Pulmonary artery endothelial cell (primary cell): ENCODE measurements at regions not wholly inside any gene's neighbourhood (a gene's known extent, or its start where the extent isn't known, plus 50 kb on each side); places are given as distances from the start of the nearest gene placed in this dataset.
A peak's percentile ranks its signal among the peaks of the same experiment; 100 is the strongest.

ENCODE experiments used
- DNase-seq: peaks from one replicate; pipeline ENCODE4 v3.0.0-alpha.2; 2011; ENCODE audit warnings: low read depth, low spot score

- no peak for DNase-seq
Observed at GRCh38 chr17:6215071-6216035, 145.2 kb downstream of the WSCD1 start.

DNA sequence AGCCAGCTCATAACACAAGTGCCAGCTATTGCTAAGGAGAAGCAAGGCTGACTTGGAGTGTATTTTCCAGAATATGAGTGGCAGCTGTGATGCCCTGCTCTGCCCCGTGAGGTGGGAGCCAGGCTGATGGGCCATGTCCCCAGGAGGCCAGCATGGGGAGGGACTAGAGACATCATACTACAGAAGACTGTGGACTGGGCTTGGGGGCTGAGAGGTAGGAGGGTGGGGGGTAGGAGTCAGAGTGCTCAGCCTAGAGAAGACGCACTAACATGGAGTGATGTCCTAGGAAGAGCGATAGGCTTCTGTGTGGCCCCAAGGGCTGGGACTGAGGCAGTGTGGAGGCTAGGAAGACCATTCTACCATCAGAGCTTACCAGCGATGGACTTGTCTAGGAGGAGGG is 143.7 kb downstream of the WSCD1 start:
- no peak for DNase-seq

DNA sequence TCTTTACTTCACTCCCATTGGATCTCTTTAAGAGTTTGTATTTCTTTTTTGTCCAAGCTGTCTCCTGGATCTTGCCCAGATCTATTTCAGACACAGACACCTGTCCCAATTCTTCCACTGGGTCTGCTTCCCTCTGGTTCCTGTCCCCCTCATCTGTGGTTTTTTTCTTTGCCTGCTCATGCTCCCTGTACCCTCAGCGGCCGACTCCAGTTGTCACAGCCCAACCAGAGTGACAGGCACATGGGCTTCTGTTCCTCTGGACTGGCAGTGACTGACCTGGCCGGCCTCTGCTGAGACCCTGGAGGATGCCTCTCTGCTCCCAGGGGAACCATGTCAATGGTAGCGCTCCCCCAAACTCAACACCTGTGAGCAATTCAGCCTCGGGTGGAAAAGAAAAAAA is 142.6 kb downstream of the WSCD1 start:
- no peak for DNase-seq

DNA sequence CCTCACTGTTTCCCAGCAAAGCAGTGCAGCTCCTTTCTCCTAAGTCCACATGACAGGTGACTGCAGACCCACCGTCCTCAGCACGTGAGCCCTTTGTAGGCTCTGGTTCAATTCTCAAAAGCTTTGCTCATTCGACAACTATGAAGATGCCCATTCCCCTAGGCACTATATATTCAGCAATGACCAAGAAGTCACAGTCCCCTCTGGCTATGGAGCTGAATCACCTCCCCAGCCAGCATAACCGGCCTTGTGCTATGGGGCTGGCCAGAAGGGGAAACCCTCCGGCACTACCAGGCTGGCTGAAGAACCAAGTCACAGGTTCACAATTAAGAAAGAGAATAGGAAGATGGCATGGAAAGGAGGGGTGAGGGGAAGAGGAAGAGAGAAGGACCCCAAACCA is 139.7 kb downstream of the WSCD1 start:
- no peak for DNase-seq

- DNase-seq: no peak
Observed at GRCh38 chr17:6208608-6209180, 138.5 kb downstream of the WSCD1 start.

- DNase-seq: no peak
Observed at GRCh38 chr17:6205525-6205924, 135.3 kb downstream of the WSCD1 start.

GRCh38 chr17:6205033-6205432 is 134.9 kb downstream of the WSCD1 start:
- DNase-seq: no peak

DNA sequence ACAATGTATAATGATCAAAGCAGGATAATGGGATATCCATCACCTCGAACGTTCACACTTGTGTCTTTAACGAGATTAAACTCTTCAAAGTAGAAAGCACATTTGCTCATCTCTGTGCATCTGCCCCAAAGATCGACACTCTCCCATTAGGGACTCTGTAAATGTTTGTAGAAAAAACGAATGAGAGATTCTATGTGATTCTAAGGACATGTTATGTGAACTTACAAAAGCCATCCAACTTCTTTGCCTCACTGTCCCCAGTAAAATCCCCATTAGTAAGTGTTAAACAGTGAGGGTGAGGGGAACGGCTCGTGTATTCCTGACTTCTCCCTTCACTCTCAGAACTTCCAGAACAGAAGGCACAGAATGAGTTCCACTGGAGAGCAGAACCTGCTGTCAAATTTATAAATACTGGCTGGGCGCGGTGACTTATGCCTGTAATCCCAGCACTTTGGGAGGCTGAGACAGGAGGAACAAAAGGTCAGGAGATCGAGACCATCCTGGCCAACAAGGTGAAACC is 134.1 kb downstream of the WSCD1 start:
- no peak for DNase-seq

GRCh38 chr17:6196355-6196754 is 126.2 kb downstream of the WSCD1 start:
- no peak for DNase-seq

DNA sequence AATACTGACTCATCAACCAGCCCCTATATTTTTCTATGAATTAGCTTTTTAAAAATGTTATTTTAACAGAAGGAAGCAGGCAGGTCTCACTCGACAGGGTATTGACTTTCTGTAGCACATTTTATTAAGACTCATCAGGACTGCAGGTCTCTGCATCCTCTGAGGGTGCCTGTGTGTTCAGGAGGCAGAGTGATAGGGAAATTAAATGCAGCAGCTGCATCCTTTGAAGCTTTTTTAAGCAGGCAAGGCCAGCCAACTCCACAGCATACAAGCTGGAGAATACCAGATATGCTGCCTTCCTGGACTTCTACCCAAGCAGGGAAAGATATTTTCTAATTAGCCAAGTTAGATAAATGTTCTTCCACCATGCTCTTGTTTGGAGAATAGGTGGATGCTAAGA is 124.9 kb downstream of the WSCD1 start:
- no peak for DNase-seq

- peak; percentile 75 for DNase-seq
Observed at GRCh38 chr17:6191405-6192324, 121.5 kb downstream of the WSCD1 start.

GRCh38 chr17:6187836-6188235 is 117.7 kb downstream of the WSCD1 start:
- DNase-seq: no peak

DNA sequence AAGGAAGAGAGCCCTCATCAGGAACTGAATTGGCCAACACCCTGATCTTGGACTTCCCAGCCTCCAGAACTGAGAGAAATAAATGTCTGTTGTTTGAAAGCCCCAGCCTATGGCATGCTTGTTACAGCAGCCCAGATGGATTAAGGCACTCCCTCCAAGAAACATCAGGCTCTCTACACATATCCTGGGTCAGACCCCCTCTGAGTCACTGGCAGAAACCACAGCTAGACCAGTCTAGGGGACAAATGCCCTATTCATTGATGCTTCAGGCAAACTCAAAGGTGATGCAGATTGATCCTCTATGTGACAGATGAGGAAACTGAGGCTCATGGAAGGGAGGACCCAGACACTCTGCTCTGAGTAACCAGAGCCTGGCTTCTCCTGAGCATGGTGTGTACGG is 116.8 kb downstream of the WSCD1 start:
- DNase-seq: no peak

- no peak for DNase-seq
Observed at GRCh38 chr17:6184508-6184907, 114.3 kb downstream of the WSCD1 start.

- DNase-seq: peak; percentile 89
Observed at GRCh38 chr17:6179017-6179416, 108.8 kb downstream of the WSCD1 start.

DNA sequence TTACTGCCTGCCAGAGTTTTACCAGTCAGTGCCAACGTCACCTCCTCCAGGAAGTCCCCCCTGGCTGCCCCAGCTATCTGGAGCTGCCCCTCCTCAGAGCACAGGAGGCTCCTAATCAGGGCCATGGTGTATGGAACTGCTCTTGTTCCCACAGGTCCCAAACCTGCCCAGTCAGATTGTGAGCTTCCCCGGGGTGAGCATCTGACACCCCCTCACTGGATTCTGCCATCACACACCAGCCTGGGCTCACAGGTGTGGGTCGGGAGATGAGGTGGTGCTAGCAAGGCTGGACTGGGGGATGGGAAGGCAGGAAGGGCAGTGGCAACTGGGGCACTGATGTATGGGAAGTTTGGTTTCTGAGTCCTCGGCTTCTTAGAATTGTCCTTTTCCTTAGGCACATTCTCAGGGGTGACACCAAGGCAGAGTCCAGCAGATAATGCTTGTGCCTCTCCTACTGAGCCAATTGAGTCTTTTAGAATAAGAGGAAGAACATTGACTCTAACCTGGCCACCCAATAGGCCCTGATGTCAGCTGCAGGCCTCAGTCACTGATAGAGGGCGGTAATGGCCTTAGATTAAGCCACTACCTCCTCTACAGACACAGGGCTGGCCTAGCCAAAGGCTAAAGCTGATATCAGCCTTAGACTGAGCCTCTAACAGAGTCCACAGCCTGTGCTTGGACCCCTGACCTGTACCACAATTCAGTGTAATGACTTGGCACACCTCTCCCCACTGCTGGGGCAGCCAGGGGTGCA is 107.9 kb downstream of the WSCD1 start:
- no peak for DNase-seq
